CD8-positive, alpha-beta memory T cell (primary cell): ENCODE measurements at regions not wholly inside any gene's neighbourhood (a gene's known extent, or its start where the extent isn't known, plus 50 kb on each side); places are given as distances from the start of the nearest gene placed in this dataset.
A peak's percentile ranks its signal among the peaks of the same experiment; 100 is the strongest.

Experiments
- CTCF ChIA-PET: fragments of 350-600 bp; sonication (Branson Sonifier 250); formaldehyde crosslinking; loops from one replicate; lab custom pipeline; 2021; ENCODE audit warnings: antibody characterized with exemption; lab: Charles Lee
- POLR2A ChIA-PET: fragments of 350-600 bp; sonication (Branson Sonifier 250); formaldehyde crosslinking; loops from one replicate; lab custom pipeline; 2021; ENCODE audit warnings: antibody characterized with exemption; lab: Charles Lee
- DNase-seq, 5 donors: peaks; one replicate each; pipeline versions ENCODE4 v3.0.0 to v3.0.0-alpha.2; 2020 to 2022; ENCODE audit warnings: mixed read lengths in 1 of 5
- H3K27ac ChIP-seq: one replicate; pipeline ENCODE4 v1.7.0; 2013; ENCODE audit warnings: low read depth, mild to moderate bottlenecking, low read length, moderate library complexity
- H3K27me3 ChIP-seq: 2 replicates; pipeline ENCODE4 v1.7.0; 2013; ENCODE audit warnings: low read length, mild to moderate bottlenecking; ENCODE audit not compliant: insufficient read depth, poor library complexity, severe bottlenecking
- H3K36me3 ChIP-seq: 2 replicates; pipeline ENCODE4 v1.7.0; 2013; ENCODE audit warnings: mild to moderate bottlenecking, low read length, moderate library complexity; ENCODE audit not compliant: insufficient read depth
- H3K4me1 ChIP-seq: 2 replicates; pipeline ENCODE4 v1.7.0; 2013; ENCODE audit warnings: mild to moderate bottlenecking, low read length, moderate library complexity; ENCODE audit not compliant: insufficient read depth
- H3K4me3 ChIP-seq: 2 replicates; pipeline ENCODE4 v1.7.0; 2013; ENCODE audit warnings: mild to moderate bottlenecking, low read length
- H3K9me3 ChIP-seq: 2 replicates; pipeline ENCODE4 v1.7.0; 2013; ENCODE audit warnings: mild to moderate bottlenecking, low read length
- H3K27ac Mint-ChIP-seq, 8 donors: one replicate each; pipeline ENCODE4 v1.8.0; 2020 to 2021; ENCODE audit warnings: mixed read lengths in 8 of 8, mild to moderate bottlenecking in 6 of 8, inconsistent platforms in 3 of 8, moderate library complexity in 3 of 8
- H3K27me3 Mint-ChIP-seq, 2 donors: one replicate each; pipeline ENCODE4 v1.8.0; 2020 to 2021; ENCODE audit warnings: mixed read lengths in 2 of 2, mild to moderate bottlenecking in 1 of 2, moderate library complexity in 1 of 2
- H3K36me3 Mint-ChIP-seq, 3 donors: one replicate each; pipeline ENCODE4 v1.8.0; 2020 to 2021; ENCODE audit warnings: mixed read lengths in 3 of 3, inconsistent platforms in 1 of 3, mild to moderate bottlenecking in 1 of 3
- H3K4me1 Mint-ChIP-seq, 3 donors: one replicate each; pipeline ENCODE4 v1.8.0; 2020 to 2021; ENCODE audit warnings: mixed read lengths in 3 of 3, inconsistent platforms in 1 of 3, mild to moderate bottlenecking in 1 of 3
- H3K4me3 Mint-ChIP-seq, 7 donors: one replicate each; pipeline ENCODE4 v1.8.0; 2020 to 2021; ENCODE audit warnings: mixed read lengths in 7 of 7, mild to moderate bottlenecking in 6 of 7, moderate library complexity in 4 of 7, inconsistent platforms in 2 of 7
- H3K9me3 Mint-ChIP-seq, 5 donors: one replicate each; pipeline ENCODE4 v1.8.0; 2020 to 2022; ENCODE audit warnings: mixed read lengths in 5 of 5, mild to moderate bottlenecking in 3 of 5, moderate library complexity in 2 of 5, inconsistent platforms in 1 of 5

- peaks cover 22 to 43% (median 25%) of the 10 kb centered on the region in 3 donors for H3K4me1 Mint-ChIP-seq
- no peaks in the 10 kb centered on the region for H3K27me3 ChIP-seq
- no peaks in the 10 kb centered on the region for H3K9me3 Mint-ChIP-seq
- POLR2A ChIA-PET: interaction anchor here (0.6 kb wide), 1 partner anchor 517 kb away, joined by 3 read pairs; no protein-coding TSS in a partner anchor
- no peak overlapping the region for H3K27ac ChIP-seq
- H3K9me3 ChIP-seq: no peaks in the 10 kb centered on the region
- DNase-seq: no peak
- CTCF ChIA-PET: interaction anchor here (1.0 kb wide), 1 partner anchor 11 kb away, joined by 3 read pairs; no protein-coding TSS in a partner anchor
- no peaks in the 10 kb centered on the region for H3K36me3 Mint-ChIP-seq
- no peak overlapping the region for H3K4me3 ChIP-seq
- no peaks in the 10 kb centered on the region for H3K27me3 Mint-ChIP-seq
- no peak overlapping the region for H3K27ac Mint-ChIP-seq
- no peaks in the 10 kb centered on the region for H3K36me3 ChIP-seq
- H3K4me3 Mint-ChIP-seq: no peak overlapping the region
- peaks cover 26% of the 10 kb centered on the region for H3K4me1 ChIP-seq
These were observed 128.4 kb upstream of the TNRC6C start for GRCh38 chr17:77829843-77830799.

GRCh38 chr17:77830816-77831473, 127.6 kb upstream of the TNRC6C start:
- H3K4me3 ChIP-seq: no peak overlapping the region
- Mint-ChIP-seq H3K36me3 (no peaks in the 10 kb centered on the region), H3K4me1 (peaks cover 24 to 47% (median 28%) of the 10 kb centered on the region in 3 donors), H3K9me3 (no peaks in the 10 kb centered on the region), H3K27ac (no peak overlapping the region), H3K4me3 (no peak overlapping the region), H3K27me3 (no peaks in the 10 kb centered on the region)
- DNase-seq: no peak
- H3K27me3 ChIP-seq: no peaks in the 10 kb centered on the region
- CTCF ChIA-PET: no interaction called here
- H3K36me3 ChIP-seq: no peaks in the 10 kb centered on the region
- H3K9me3 ChIP-seq: no peaks in the 10 kb centered on the region
- POLR2A ChIA-PET: no interaction called here
- peaks cover 26% of the 10 kb centered on the region for H3K4me1 ChIP-seq
- no peak overlapping the region for H3K27ac ChIP-seq

- Mint-ChIP-seq H3K4me3 (no peak overlapping the region), H3K4me1 (peaks cover 28 to 50% (median 31%) of the 10 kb centered on the region in 3 donors), H3K27ac (peak overlapping the region in 1 of 8 donors; percentile 68), H3K36me3 (peaks cover 0 to 2% (median 0%) of the 10 kb centered on the region in 3 donors), H3K9me3 (peaks cover 0 to 3% (median 0%) of the 10 kb centered on the region in 5 donors), H3K27me3 (no peaks in the 10 kb centered on the region)
- POLR2A ChIA-PET: no interaction called here
- H3K9me3 ChIP-seq: no peaks in the 10 kb centered on the region
- no peak overlapping the region for H3K27ac ChIP-seq
- H3K27me3 ChIP-seq: no peaks in the 10 kb centered on the region
- H3K36me3 ChIP-seq: no peaks in the 10 kb centered on the region
- DNase-seq: no peak
- no peak overlapping the region for H3K4me3 ChIP-seq
- H3K4me1 ChIP-seq: peaks cover 26% of the 10 kb centered on the region
- CTCF ChIA-PET: no interaction called here
These were observed 126.9 kb upstream of the TNRC6C start for GRCh38 chr17:77831474-77832179.

GRCh38 chr17:77832180-77832560, 126.3 kb upstream of the TNRC6C start:
- Mint-ChIP-seq H3K36me3 (peaks cover 0 to 2% (median 0%) of the 10 kb centered on the region in 3 donors), H3K27me3 (no peaks in the 10 kb centered on the region), H3K4me3 (no peak overlapping the region), H3K4me1 (peaks cover 30 to 51% (median 32%) of the 10 kb centered on the region in 3 donors), H3K9me3 (peaks cover 0 to 7% (median 0%) of the 10 kb centered on the region in 5 donors), H3K27ac (no peak overlapping the region)
- Histone ChIP-seq H3K36me3 (no peaks in the 10 kb centered on the region), H3K4me1 (peaks cover 26% of the 10 kb centered on the region), H3K27ac (no peak overlapping the region), H3K27me3 (no peaks in the 10 kb centered on the region), H3K9me3 (no peaks in the 10 kb centered on the region), H3K4me3 (no peak overlapping the region)
- no peak for DNase-seq
- POLR2A ChIA-PET: no interaction called here
- CTCF ChIA-PET: no interaction called here

- H3K4me1 Mint-ChIP-seq: peaks cover 24 to 42% (median 32%) of the 10 kb centered on the region in 3 donors
- no peak overlapping the region for H3K4me3 Mint-ChIP-seq
- DNase-seq: no peak
These were observed 124.7 kb upstream of the TNRC6C start for GRCh38 chr17:77833769-77834168.

GRCh38 chr17:77834170-77835115, 124.1 kb upstream of the TNRC6C start:
- Mint-ChIP-seq H3K27ac (peak overlapping the region in 6 of 8 donors; percentile 12 to 83 (median 45)), H3K9me3 (peaks cover 0 to 15% (median 3%) of the 10 kb centered on the region in 5 donors), H3K27me3 (no peaks in the 10 kb centered on the region), H3K36me3 (peaks cover 0 to 10% (median 2%) of the 10 kb centered on the region in 3 donors), H3K4me1 (peaks cover 30 to 38% (median 30%) of the 10 kb centered on the region in 3 donors), H3K4me3 (peak overlapping the region in 5 of 7 donors; percentile 18 to 66 (median 53))
- peaks cover 25% of the 10 kb centered on the region for H3K4me1 ChIP-seq
- ChIA-PET CTCF (interaction anchor here (0.8 to 2.8 kb wide), 3 partner anchors 9 to 128 kb away, joined by 3 to 6 read pairs (median 3); no protein-coding TSS in a partner anchor), POLR2A (interaction anchor here (0.7 to 1.9 kb wide), 3 partner anchors 12 to 124 kb away, joined by 3 to 12 read pairs (median 3); partner anchors contain the start of gene TNRC6C)
- peak overlapping the region; percentile 33 for H3K27ac ChIP-seq
- H3K36me3 ChIP-seq: no peaks in the 10 kb centered on the region
- no peaks in the 10 kb centered on the region for H3K27me3 ChIP-seq
- H3K9me3 ChIP-seq: no peaks in the 10 kb centered on the region
- DNase-seq: peak in 4 of 5 donors; percentile 24 to 80 (median 49)
- H3K4me3 ChIP-seq: no peak overlapping the region

More at GRCh38 chr17:77833769-77834168, 124.7 kb upstream of the TNRC6C start:
- Histone ChIP-seq H3K4me1 (peaks cover 26% of the 10 kb centered on the region), H3K27ac (no peak overlapping the region), H3K4me3 (no peak overlapping the region), H3K36me3 (no peaks in the 10 kb centered on the region), H3K9me3 (no peaks in the 10 kb centered on the region), H3K27me3 (no peaks in the 10 kb centered on the region)
- Mint-ChIP-seq H3K27ac (no peak overlapping the region), H3K9me3 (peaks cover 0 to 10% (median 3%) of the 10 kb centered on the region in 5 donors), H3K27me3 (no peaks in the 10 kb centered on the region), H3K36me3 (peaks cover 0 to 5% (median 2%) of the 10 kb centered on the region in 3 donors)
- ChIA-PET CTCF (interaction anchor here (0.8 kb wide), 1 partner anchor 129 kb away, joined by 3 read pairs; no protein-coding TSS in a partner anchor), POLR2A (interaction anchor here (0.7 to 1.9 kb wide), 2 partner anchors 13 to 124 kb away, joined by 3 to 12 read pairs; partner anchors contain the start of gene TNRC6C)
